Mucosa of descending colon (tissue), 3 donors: ENCODE measurements at regions not wholly inside any gene's neighbourhood (a gene's known extent, or its start where the extent isn't known, plus 50 kb on each side); places are given as distances from the start of the nearest gene placed in this dataset.

ENCODE experiments used
- ATAC-seq: fragments of 200-7000 bp; cut with Tn5 transposase; one replicate; pipeline ENCODE4 v1.9.1; 2020; ENCODE audit warnings: mild to moderate bottlenecking, moderate library complexity
- DNase-seq, 3 donors: peaks; one replicate each; pipeline ENCODE4 v3.0.0-alpha.2; 2020
- H3K36me3 ChIP-seq: fragments of 200-600 bp; one replicate; pipeline ENCODE4 v1.8.0; 2021; ENCODE audit warnings: low read depth, mild to moderate bottlenecking
- H3K4me1 ChIP-seq: fragments of 200-600 bp; one replicate; pipeline ENCODE4 v1.8.0; 2021; ENCODE audit warnings: low read depth, mild to moderate bottlenecking
- H3K4me3 ChIP-seq: fragments of 200-600 bp; one replicate; pipeline ENCODE4 v1.8.0; 2021; ENCODE audit warnings: mild to moderate bottlenecking
- H3K9me3 ChIP-seq: fragments of 200-600 bp; one replicate; pipeline ENCODE4 v1.8.0; 2021; ENCODE audit warnings: mild to moderate bottlenecking
- intact Hi-C, 2 donors: fragments of 100-400 bp; cut with DNase I in 1 of 2; cut with micrococcal nuclease in 1 of 2; formaldehyde crosslinking; loops; one replicate each; pipeline versions ENCODE4 v1.11.0 to v1.11.1; 2022; cut with DNase I, micrococcal nuclease
- TF ChIP-seq, protein P1 (sequence below): fragments of 200-600 bp; IDR thresholded peaks from one replicate; pipeline ENCODE4 v1.8.0; 2022; ENCODE audit warnings: antibody characterized with exemption, mild to moderate bottlenecking
- donor health status: DM: no; HTN: no; CAD: no; lungs with moderate emphysema.
- donor health status: DM: no; HTN: no; CAD: no.
- donor health status: DM: no; HTN: yes; CAD: no.

DNA sequence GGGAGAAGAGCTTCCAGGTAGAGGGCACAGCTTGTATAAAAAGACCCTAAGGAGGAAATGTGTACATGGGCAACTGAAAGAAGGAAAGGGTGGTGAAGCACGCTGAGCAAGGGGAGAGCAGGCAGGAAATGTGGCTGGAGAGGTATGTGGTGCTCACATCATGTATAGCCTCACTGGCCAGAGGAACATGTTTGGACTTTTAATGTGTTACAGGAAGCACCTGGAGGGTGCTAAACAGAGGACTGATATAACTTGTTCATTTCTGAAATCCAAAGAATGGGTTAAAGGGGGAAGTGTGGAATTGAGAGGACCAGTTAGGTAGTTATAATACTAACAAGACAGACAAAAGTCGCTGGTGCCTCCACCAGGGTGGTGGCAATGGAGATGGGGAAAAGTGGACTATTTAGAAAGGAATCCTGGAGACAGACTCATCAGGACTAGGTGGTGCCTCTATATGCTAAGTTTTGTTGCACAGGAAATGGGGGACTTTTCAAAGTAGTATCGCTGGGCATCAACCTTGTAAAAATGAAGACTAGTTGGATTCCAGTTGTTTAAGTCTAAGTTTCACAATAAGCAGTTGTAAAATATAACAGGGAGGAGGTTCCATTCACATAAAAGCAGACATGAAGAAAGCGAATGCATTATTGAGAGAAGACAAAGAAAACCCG, 63.1 kb upstream of the CD180 start:
- Histone ChIP-seq H3K4me1 (no peaks in the 10 kb centered on the region), H3K36me3 (no peaks in the 10 kb centered on the region), H3K9me3 (no peaks in the 10 kb centered on the region), H3K4me3 (no peak overlapping the region)
- TF ChIP-seq, protein P1, sequence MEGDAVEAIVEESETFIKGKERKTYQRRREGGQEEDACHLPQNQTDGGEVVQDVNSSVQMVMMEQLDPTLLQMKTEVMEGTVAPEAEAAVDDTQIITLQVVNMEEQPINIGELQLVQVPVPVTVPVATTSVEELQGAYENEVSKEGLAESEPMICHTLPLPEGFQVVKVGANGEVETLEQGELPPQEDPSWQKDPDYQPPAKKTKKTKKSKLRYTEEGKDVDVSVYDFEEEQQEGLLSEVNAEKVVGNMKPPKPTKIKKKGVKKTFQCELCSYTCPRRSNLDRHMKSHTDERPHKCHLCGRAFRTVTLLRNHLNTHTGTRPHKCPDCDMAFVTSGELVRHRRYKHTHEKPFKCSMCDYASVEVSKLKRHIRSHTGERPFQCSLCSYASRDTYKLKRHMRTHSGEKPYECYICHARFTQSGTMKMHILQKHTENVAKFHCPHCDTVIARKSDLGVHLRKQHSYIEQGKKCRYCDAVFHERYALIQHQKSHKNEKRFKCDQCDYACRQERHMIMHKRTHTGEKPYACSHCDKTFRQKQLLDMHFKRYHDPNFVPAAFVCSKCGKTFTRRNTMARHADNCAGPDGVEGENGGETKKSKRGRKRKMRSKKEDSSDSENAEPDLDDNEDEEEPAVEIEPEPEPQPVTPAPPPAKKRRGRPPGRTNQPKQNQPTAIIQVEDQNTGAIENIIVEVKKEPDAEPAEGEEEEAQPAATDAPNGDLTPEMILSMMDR: no peak
- ATAC-seq (no peak), DNase-seq (no peak)
- intact Hi-C loops: no loop called here

DNA sequence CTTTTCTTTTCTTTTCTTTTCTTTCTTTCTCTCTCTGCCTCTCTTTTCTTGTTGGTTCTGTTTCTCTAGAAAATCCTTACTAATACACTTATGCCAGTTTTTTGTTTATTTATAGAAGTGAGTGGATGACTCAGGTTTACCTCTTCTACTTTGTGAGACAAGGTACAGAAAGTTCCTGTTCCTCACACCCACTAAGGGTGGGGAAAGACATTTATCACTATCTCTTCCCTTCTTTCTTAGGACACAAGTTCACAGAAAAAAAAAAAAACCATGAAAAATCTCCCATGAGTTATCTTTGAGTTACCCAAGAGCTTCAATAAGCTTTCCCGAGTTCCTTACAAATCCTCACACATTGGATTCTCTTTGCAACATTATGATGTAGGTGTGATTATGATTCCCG, 60.9 kb upstream of the CD180 start:
- ATAC-seq (peak; percentile 75), DNase-seq (no peak)
- intact Hi-C loops: no loop called here
- TF ChIP-seq, protein P1: no peak
- no peak overlapping the region for H3K4me3 ChIP-seq
- H3K4me1 ChIP-seq: no peaks in the 10 kb centered on the region
- H3K36me3 ChIP-seq: no peaks in the 10 kb centered on the region
- H3K9me3 ChIP-seq: no peaks in the 10 kb centered on the region

DNA sequence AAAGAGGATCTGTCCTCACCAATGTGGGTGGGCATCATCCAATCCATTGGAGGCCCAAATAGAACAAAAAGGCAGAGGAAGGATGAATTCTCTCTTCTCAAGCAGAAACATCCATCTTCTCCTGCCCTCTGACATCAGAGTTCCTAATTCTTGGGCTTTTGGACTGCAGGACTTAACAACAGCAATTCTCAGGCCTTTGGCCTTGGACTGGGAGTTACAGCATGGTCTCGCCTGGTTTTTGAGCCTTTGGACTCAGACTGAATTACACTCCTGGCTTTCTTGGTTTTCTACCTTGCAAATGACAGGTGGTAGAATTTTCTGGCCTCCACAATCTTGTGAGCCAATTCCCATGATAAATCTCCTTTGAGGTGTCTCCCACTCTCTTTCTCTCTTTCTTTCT, 60.5 kb upstream of the CD180 start:
- Histone ChIP-seq H3K4me1 (no peaks in the 10 kb centered on the region), H3K36me3 (no peaks in the 10 kb centered on the region), H3K4me3 (no peak overlapping the region), H3K9me3 (no peaks in the 10 kb centered on the region)
- intact Hi-C loops: no loop called here
- ATAC-seq: peak; percentile 70
- TF ChIP-seq, protein P1: no peak
- DNase-seq: no peak

DNA sequence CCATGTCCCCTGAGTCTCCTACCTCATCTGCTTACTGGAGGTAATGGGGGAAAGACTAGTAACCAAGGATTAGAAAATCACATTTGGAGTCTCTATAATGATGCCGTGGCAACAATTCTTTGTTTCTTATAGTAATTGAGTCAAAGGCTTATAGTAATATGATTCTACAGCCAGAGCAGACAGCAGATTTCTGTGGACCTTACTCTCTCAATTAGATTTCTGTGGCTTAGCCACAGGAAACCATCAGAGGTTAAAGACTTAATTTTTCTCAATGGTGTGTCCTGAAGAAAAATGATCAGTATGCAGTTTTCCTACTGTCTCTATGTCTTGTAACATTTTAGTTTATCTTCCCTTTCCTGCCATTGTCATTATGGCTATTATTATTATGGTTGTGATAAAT, 59.3 kb upstream of the CD180 start:
- Histone ChIP-seq H3K4me1 (no peaks in the 10 kb centered on the region), H3K4me3 (no peak overlapping the region), H3K9me3 (no peaks in the 10 kb centered on the region), H3K36me3 (no peaks in the 10 kb centered on the region)
- DNase-seq (no peak), ATAC-seq (no peak)
- TF ChIP-seq, protein P1: no peak
- intact Hi-C loops: no loop called here

DNA sequence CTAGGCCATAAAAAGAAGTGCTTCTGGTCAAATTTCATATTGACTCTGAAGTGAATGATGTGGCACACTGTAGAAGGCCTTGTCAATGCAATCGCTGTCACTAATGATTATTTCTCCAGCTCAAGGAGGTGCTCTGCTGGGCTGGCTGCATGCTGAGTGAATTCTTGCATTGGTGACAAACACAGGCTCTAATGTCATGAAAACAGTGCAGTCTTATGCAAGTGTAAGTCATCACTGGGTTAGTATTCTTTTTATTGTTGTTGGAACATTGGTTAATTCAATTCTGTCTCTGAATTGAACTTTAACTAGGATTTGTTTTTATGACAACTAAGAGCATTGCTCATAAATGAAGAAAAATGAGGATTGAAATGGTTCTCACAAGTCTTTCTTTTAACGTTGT, 57.3 kb upstream of the CD180 start:
- no peak overlapping the region for H3K4me3 ChIP-seq
- TF ChIP-seq, protein P1: no peak
- no peak for DNase-seq
- no peak for ATAC-seq
- intact Hi-C loops: no loop called here
- H3K4me1 ChIP-seq: no peaks in the 10 kb centered on the region
- H3K9me3 ChIP-seq: no peaks in the 10 kb centered on the region
- H3K36me3 ChIP-seq: no peaks in the 10 kb centered on the region

DNA sequence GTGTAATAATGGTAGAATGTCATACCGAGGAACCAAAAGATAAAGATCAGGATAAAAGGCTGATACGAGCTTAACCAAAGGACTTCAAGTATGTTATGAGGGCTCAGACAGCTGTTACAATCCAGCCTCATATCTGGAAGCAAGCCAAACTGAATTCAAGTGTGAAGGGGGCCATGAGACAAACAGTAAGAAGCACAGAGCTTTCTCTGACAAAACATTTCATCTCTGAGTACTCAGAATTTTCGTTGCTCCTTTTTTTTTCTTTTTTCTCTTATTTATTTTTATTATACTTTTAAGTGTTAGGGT, 52.9 kb upstream of the CD180 start:
- TF ChIP-seq, protein P1: no peak
- intact Hi-C loops: loop anchor here (5.0 kb wide), 1 partner anchor 1003 kb away; no protein-coding TSS in a partner anchor
- DNase-seq (no peak), ATAC-seq (no peak)
- no peaks in the 10 kb centered on the region for H3K36me3 ChIP-seq
- H3K4me1 ChIP-seq: peaks cover 4% of the 10 kb centered on the region
- H3K4me3 ChIP-seq: no peak overlapping the region
- no peaks in the 10 kb centered on the region for H3K9me3 ChIP-seq
